Stimulated activated CD8-positive, alpha-beta memory T cell treated with anti-CD3 and anti-CD28 coated beads, Interleukin-15, amount 100 ng/mL, for 48 hours (primary cell): ENCODE measurements at regions not wholly inside any gene's neighbourhood (a gene's known extent, or its start where the extent isn't known, plus 50 kb on each side); places are given as distances from the start of the nearest gene placed in this dataset.

Experiments
- DNase-seq, 2 donors: peaks; one replicate each; pipeline ENCODE4 v3.0.0-alpha.2; 2020; ENCODE audit warnings: low read depth in 2 of 2

DNA sequence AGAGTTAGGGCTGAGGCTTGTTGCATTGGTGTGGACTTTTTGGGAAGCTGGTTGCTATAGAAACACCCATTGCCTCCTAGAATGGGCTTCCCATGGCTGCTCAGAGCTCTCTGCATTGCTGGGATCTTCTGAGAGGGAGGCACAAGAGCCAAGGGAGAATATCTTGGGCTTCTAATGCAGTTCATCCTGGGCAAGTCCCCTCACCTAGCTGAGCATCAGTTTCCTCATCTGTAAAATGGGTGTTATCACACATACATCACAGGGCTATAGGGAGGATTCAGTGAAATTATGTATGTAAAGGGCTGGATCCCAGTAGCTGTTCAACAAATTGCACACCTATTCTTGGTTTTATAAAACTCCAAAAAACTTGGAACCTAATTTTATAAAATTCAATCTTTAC lies 106.1 kb upstream of the ALDH1B1 start:
- no peak for DNase-seq

DNA sequence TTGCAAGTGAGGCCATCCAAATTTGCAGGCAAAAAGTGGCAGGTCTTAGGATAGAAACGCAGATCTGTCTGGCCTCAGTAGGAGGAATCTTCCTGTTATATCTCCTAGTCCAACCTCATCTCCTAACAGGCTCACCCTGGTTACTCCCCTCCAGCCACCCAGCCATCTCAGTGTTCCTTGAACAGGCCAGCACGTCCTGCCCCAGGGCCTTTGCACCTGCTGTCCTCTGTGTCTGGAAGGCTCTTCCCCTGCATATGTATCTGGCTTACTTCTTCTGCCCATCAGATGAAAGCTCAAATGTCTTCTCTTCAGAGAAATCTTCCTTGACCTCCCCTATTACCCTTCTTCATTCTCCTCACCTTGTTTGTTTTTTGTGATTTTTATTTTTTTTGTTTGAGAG lies 107.3 kb upstream of the ALDH1B1 start:
- DNase-seq: no peak

DNA sequence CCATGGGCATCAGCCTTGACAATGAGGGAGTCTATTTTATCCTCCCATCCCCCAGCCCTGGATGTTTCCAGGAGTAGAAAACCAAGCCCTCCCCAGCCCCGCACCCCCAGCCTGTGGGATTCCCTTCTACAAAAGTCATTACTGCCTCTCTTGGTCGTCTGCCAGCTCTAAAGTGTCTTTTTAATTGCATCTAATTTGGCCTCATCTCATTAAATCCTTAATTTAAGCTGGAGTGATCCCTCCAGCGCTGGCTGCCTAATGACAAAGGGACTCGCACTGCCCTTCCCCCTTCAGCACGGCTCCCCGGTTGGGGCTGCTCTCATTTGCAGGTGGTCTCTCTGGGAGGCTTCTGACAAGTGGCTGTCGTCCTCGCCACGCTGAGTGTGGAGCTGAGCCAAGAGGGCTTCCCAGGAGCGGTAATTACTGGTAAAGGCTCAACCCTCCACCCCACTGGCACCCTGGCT lies 107.9 kb upstream of the ALDH1B1 start:
- DNase-seq: no peak

DNA sequence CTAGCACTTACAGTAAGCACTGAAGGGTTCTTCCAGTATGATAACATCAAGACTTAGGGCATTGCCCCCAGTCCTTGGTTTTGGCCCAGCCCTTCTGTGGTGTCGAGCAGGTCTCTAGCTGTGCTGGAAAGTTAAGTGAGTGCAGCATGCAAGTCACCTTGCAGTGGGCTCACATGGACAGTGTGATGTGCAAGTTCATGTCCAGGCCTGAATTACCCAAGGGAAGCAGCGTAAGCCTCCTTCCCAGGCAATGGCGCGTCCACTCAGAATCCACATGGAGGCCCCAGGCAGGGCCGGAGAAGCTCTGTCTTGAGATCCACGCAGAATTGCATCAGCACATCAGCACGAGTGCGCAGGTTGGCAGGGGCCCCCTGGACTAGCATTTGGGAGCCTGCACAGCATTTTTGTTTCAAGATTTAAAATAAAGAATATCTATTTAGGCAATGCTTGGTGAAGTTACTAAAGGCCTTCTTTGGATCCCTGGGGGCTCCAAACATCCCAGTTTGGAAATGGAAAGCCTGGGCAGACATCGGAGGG lies 108.4 kb upstream of the ALDH1B1 start:
- no peak for DNase-seq

DNA sequence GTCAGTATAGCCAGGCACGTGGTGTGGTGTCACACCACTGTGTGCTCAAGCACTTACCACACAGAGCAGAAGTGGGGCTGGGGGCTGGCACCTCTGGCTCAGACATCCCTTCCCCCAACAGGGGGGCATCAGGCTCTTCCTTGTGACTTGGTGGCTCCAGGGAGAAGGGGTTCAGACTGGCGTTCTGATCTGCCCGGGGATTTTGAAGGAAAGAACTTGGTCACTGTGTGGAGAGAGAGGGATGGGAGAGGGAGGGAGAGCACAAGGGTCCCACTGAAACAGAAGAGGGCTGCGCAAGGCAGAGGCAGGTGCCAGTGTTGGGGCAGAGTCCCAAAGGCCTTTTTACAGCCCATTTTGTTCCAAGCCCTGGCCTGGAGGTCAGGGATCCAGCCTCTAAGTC lies 109.7 kb upstream of the ALDH1B1 start:
- no peak for DNase-seq

DNA sequence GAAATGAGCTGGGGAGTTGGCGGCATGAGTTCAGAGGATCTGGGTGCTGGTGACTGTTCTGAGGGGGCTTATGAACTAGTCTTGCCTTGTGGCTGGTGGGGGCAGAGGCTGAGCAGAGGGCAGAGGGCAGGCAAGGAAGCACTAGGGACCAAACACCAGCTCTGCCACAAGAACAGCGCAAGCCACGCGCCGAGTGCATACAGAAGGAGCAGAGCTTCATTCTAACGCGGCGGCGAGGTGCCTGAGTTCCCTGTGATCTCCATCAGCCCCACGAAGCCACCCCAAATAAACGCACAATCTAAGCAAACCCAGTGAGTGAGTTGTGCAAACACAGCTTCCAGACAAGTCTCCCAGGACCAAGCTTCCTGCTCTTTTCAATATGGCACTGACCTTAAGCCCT lies 110.6 kb upstream of the ALDH1B1 start:
- no peak for DNase-seq

DNA sequence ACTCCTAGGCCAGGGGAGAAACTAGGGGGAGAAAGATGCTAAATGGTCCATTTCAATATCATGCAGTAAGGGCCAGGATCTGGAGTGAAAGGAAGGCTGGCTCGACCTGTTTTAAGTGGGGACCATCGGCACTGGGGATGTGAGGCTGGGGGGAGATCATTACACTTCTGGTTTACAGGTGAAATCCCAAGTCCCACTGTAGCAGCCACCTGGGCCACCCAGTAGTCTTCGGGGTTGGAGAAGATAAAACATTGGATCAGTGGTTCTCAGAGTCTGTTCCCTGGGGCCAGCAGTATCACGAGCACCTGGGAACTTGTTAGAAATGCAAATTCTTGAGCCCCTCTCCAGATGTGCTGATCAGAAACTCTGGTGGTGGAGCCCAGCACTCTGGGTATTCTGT lies 111.3 kb upstream of the ALDH1B1 start:
- no peak for DNase-seq

DNA sequence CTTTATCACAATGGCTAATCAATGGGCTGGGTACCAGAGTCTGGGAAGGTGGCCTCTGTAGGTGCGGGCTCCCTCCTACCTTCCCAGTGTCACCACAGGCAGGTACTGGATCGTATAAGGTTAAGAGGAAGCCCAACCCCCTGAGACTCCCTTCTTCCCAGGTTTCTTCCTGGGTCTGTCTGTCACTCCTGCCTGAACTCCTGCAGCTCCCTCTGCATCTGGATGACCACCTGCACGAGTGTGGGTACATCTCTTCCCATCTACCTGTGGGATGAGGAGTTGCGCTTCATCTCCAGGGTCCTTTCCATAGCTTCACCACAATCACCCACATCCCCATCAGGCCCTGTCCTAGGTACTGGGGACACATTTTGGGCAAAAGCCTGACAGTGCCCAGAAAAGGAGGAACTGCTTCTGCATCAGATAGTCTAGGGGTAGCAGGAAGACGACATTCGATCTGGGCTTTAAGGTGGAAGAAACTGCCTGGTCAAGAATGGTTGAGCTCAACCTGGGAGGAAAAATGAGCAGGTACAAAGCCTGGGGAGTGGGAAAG lies 112.2 kb upstream of the ALDH1B1 start:
- no peak for DNase-seq

DNA sequence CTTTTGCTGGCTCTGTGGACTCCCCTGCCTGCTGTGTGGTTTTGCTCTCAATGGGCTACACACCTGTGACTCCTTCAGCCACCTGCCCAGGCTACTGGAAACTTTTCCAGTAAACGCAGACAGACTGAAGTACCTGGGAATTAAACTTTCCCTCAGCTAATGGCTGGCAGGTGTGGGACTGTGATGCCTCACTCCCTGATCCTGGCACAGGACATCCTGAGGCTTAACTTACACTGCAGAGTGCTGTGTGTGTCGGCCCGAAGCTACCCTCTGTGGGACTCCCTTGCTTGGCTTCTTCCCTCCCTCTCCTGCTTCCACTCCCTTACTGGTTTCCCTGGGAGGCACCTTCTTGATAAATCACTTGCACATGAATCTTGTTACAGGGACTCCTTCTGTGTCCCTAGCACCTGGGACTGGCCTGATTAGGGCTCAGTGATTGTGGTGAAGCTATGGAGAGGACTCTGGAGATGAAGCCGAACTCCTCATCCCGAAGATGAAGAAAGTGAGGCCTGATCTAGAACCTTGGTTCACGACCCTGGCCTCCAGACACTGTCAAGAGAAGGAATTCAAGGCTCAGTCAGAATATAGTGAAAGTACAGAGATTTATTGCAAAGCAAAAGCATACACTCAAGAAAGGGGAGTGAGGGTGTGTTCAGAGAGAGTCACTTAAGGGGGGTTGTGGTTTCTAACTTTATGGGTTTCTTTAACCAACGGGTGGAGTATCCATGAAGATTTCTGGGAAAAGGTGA lies 113.4 kb upstream of the ALDH1B1 start:
- no peak for DNase-seq

DNA sequence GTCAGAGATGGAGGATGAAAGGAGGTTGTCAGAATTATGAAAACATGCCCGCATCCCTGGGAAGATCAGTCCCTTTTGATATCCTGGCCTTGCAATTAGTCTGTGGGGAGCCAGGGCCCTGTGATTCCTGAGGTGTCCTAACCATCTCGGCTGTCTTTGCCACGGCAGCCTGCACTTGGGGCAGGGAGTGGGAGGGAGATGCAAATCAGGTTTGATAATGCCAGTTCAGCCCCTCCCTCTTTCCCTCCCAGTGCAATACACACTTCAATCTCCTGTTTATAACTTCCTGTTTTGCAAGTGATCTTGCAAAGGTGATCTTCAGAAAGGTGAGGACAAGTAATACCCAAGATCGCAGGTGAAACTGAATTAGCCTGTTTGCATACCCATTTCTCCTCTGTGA lies 114.0 kb upstream of the ALDH1B1 start:
- no peak for DNase-seq

DNA sequence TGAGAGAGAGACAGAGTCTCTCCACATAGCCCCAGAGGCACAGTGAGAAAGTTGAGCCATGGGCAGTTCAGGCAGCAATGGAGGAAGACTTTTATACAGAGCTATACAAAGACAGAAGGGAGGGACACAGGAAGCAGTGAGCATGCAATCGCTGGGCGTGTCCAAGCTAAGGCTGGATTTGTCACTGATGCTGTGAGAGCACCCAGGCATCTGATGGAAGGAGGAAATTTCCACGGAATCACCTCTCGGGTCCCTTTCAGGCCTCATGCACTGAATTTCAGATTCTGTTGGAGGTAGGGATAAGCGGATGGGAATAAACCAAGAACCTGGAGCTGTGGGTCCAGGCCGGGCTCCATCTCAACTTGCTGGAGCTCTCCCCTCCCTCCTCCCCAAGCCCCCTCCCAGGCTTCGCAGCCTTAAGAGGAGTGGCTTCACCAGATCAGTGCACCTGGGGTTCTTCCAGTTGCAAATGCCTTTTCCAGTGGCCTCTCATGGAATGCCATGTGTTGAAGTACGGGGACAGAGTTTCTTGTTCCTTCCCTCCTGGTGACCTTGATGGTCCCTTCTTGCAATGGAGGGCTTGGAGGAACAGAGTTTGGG lies 114.8 kb upstream of the ALDH1B1 start:
- DNase-seq: no peak

DNA sequence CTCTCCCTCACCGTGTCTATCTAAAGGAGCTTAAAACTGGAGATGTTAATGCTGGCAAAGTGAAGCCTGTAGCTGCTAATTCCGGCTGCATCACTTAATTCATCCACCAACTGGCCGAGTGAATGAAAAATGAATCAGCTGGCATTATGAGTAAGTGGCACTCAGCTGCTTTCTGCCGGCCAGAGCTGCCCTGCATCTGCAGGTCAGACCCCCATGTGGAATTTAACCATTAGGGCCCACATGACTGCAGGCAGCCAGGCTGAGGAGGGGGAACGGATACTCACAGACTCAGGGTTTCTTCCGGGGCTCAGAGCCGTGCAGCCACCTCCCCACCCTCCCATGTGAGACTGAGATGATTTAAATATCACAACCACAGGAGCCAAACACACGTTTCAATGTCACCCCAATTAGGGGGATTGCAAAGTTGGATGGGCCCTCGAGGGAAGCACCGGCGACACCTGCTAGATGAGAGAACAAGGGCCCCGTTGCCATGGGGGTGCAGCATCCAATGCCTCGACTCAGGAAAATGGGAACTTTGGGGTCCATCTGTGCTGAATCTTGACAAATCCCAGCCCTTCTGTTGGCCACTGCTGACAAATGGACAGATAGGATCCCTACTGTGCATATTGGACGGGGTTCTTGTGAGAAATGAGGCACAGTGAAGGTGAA lies 115.6 kb upstream of the ALDH1B1 start:
- DNase-seq: no peak

DNA sequence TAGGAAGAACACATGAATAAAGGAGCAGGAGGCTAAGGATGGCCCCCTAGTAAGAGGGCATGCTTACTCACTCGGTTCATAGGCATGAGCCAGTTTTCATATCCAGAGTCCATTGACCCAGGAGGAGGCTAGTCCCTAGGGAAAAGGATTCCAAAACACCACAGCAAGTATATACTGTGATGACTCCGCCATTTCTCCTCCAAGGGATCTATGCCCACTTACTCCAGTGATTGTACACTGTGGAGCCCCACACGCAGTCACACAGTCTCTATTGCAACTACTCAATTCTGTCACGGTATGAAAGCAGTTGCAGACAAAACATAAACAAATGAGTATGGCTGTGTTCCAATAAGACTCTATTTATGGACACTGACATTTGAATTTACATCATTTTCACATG lies 117.7 kb upstream of the ALDH1B1 start:
- no peak for DNase-seq

DNA sequence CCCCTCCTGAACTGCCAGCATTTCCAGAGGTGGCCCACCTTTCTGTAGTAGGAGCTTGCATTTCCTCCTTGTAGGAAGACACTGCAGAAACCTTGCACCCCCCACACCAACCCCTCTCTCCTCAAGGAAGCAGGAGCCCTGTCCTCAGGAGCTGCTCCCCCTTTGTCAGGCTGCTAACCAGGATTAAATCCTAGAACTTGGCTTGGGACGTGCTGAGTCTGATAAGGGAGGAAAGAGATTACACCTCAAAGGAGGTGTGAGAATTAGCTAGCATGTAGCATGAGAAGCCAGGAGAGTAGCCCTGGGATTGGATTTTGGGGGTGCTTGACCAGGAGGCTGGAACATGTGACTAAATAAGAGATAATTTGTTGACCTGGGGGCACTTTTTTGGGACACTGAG lies 119.8 kb upstream of the ALDH1B1 start:
- DNase-seq: no peak

DNA sequence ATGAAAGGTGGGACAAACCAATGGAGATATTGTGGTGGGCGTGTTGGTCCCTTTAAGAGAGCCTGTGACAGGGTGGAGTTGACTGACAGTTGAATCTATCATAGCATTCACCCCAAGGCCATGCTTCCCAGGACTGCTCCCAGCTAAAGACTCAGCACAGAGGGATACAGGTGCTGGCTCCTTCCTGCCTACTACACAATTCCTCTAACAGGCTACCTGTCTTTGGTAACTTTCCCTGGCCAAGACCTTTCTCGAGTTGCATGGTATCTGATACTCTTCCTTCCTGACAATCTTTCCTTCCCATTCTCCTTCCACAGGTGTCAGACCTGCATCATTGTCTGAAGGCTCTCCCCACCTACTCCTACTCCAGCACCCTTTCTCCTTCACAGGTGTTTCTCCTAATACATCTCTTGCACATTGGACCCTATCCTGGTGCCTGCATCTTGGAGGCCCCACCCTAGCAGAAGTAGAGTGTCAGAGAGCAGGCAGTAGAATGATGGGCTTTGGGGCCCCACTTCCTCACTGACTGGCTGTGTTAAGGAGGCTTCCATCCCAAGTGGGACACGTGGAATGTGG lies 120.7 kb upstream of the ALDH1B1 start:
- DNase-seq: no peak

DNA sequence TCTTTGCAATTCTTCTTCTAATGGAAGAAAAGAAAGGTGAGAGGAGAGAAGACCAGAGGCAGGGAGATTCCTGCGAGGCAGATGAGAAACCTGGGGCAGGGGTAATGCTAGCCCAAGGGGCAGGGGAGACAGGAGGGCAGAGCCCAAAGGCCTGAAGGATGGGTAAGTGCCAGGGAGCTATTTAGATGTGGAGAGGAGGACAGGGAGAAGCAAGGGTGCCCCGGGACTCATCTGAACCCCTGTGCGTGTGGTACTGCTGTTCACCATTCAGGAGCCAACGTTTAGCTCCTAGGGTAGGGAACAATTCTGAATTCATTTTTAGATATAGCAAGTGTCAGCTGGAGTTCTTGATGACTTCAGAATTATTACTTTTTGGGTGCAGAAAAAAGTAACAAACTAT lies 122.7 kb upstream of the ALDH1B1 start:
- DNase-seq: no peak

DNA sequence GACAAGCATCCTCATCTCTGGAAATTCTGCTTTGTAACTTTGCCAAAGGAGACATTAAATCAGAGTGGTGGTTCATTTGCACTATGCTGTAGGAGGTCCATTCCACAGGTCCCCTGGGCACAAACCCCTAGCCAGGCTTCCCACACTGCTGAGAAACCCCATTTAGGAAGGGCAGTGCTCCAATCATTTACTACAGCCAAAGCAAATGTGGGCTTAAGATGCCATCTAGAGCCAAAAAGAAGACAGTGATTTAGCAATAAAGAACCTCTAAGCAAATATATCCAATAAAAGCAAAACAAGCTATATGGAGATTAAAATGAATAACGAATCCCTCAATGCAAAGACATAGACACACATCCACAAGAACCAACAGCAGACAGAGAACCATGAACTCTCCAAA lies 129.0 kb upstream of the ALDH1B1 start:
- no peak for DNase-seq

DNA sequence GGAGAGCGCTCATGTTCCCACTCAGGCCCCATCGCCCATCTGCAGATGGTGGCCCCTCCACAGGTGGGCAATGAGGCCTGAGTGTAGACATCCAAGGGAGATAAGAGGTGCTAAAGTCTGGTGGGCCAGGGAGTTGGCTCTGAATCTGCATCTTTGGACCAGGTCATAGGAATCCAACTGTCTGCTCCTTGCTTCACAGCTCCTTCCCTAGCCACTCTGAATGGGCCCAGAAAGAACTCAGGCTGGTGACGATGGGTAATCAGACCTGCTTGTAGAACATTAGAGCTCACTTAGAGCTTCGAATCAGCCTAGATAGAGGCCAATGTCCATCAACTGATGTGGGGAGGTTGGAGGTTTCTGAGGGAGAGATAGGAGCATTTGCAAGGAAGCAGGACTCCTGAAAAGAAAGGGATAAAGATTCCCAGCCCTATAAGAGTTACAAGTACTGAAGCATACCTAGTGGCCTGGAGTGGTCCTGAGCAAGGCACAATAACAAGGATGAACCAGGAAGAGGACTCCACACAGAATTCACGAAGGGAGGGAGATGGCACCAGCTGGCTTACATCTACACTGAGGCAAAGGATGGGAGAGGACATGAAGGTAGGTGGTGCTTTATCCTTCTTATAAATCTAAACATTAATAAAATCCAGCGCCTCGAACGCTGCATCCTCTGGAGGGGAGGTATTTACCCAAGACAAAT lies 132.8 kb upstream of the ALDH1B1 start:
- no peak for DNase-seq

DNA sequence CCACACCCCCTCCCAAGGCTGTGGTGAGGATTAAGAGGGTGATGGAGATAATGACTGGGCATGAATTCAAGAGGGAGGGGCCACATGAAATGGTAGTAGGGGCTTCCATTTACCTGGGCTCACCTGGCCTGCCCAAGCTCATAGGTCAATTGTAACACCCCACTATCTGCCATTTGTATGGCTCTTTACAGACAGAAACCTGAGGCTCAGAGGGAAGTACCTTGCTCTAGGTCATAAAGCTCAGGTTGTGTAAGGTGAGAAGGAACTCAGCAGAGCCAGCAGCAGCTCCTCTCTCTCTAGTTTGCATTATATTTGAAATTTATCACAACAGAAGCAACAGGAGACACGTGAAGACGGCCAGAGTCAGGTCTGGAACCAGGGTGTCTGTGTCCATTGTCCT lies 133.4 kb upstream of the ALDH1B1 start:
- no peak for DNase-seq

DNA sequence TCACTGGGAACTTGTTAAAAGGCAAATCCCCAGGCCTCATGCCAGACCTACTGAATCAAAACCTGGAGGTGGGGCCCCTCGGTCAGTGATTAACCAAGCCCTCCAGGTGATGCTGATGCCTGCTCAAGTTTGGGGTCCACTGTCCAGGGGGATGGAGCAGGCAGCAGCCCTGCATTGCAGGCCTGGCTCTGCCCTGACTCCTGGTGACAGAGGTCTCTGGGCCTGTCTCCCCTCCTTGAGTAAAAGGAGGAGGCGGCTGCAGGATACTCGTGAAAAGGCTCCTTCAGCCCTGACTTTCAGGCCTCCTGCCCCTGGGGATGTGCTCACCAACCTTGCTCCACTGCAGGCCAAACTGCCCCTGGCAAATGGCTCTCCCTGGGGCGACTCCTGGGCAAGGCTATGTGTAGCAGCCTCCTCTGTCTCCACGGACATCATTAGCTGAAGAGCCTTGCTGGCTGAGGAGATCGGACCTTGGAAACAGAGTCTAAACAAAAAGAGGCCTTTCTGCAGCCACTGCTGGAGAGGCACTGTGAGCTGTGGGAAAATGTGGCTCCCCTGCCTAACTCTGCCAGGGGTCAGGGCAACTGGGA lies 134.8 kb upstream of the ALDH1B1 start:
- no peak for DNase-seq

DNA sequence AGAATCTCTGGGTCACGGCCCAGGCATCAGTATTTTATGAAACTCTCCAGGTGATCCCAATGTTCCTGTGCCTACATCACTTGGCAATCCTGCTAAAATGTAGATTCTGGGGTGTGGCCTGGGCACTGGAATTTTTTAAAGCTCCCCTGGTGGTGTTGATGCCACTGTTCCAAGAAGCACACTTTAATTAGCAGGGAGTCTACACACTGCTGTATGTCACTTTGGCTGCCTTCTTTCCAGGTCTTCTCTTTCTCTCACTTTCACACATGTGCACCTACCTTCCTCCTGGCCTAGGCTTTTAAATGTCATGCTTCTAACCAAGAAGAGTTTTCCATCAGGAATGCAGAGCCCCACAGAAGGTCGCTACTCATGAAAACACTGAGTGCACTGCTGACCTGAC lies 136.0 kb upstream of the ALDH1B1 start:
- no peak for DNase-seq
